WTC11 (cell line): ENCODE measurements at regions not wholly inside any gene's neighbourhood (a gene's known extent, or its start where the extent isn't known, plus 50 kb on each side); places are given as distances from the start of the nearest gene placed in this dataset.
"Not testable (repeated sequence)": the region's sequence is repeated elsewhere in the genome, so short reads cannot be mapped to it uniquely, and the experiment has no call there.

Experiments used
- ATAC-seq: fragments of 200-7000 bp; cut with Tn5 transposase; 2 replicates; pipeline ENCODE4 v1.10.0; 2021; ENCODE audit warnings: mild to moderate bottlenecking, moderate library complexity
- CTCF ChIA-PET: fragments of 300-600 bp; sonication (Branson Sonifier 250); formaldehyde crosslinking; loops from one replicate; lab custom pipeline; 2021; ENCODE audit warnings: antibody characterized with exemption; lab: Charles Lee
- POLR2A ChIA-PET: fragments of 350-600 bp; sonication (Branson Sonifier 250); formaldehyde crosslinking; loops from one replicate; lab custom pipeline; 2021; ENCODE audit warnings: antibody characterized with exemption; lab: Charles Lee
- DNase-seq: peaks from one replicate; pipeline ENCODE4 v3.0.0; 2021; ENCODE audit warnings: low spot score
- H3K27ac Mint-ChIP-seq: 2 replicates; pipeline ENCODE4 v1.8.0; 2021; ENCODE audit warnings: mixed read lengths
- H3K27me3 Mint-ChIP-seq: 2 replicates; pipeline ENCODE4 v1.8.0; 2021; ENCODE audit warnings: low read depth, mild to moderate bottlenecking, moderate library complexity, mixed read lengths
- H3K36me3 Mint-ChIP-seq: 2 replicates; pipeline ENCODE4 v1.8.0; 2021; ENCODE audit warnings: mixed read lengths
- H3K4me1 Mint-ChIP-seq: 2 replicates; pipeline ENCODE4 v1.8.0; 2022; ENCODE audit warnings: mixed read lengths
- H3K4me3 Mint-ChIP-seq: 2 replicates; pipeline ENCODE4 v1.8.0; 2021; ENCODE audit warnings: mild to moderate bottlenecking, moderate library complexity, mixed read lengths
- H3K9me3 Mint-ChIP-seq: 2 replicates; pipeline ENCODE4 v1.8.0; 2021; ENCODE audit warnings: mixed read lengths
- ATF1 ChIP-seq: sonication (generic); formaldehyde crosslinking; IDR thresholded peaks from 2 replicates; pipeline ENCODE4 v1.8.1; 2023; ENCODE audit warnings: mild to moderate bottlenecking, moderate library complexity, missing genetic modification reagents
- ATF3 ChIP-seq: sonication (generic); formaldehyde crosslinking; conservative IDR thresholded peaks from 2 replicates; pipeline ENCODE4 v1.8.1; 2022; ENCODE audit warnings: mild to moderate bottlenecking, missing genetic modification reagents
- CREB1 ChIP-seq: sonication (generic); formaldehyde crosslinking; IDR thresholded peaks from 2 replicates; pipeline ENCODE4 v1.8.0; 2023; ENCODE audit warnings: mild to moderate bottlenecking, missing genetic modification reagents
- CREM ChIP-seq: sonication (generic); formaldehyde crosslinking; IDR thresholded peaks from 2 replicates; pipeline ENCODE4 v1.8.1; 2022; ENCODE audit warnings: mild to moderate bottlenecking, missing genetic modification reagents, moderate library complexity
- E2F4 ChIP-seq: sonication (generic); formaldehyde crosslinking; IDR thresholded peaks from 2 replicates; pipeline ENCODE4 v1.8.1; 2022; ENCODE audit warnings: low read depth, mild to moderate bottlenecking, moderate library complexity, missing genetic modification reagents, borderline replicate concordance
- GABPB1 ChIP-seq: sonication (generic); formaldehyde crosslinking; IDR thresholded peaks from 2 replicates; pipeline ENCODE4 v1.8.1; 2023; ENCODE audit warnings: mild to moderate bottlenecking, missing genetic modification reagents
- GTF2I ChIP-seq: fragments of 250-450 bp; sonication (Bioruptor Pico); conservative IDR thresholded peaks from 2 replicates; pipeline ENCODE4 v1.4.0; 2021; ENCODE audit warnings: mild to moderate bottlenecking
- IRF2 ChIP-seq: sonication (generic); formaldehyde crosslinking; IDR thresholded peaks from 2 replicates; pipeline ENCODE4 v1.8.0; 2022; ENCODE audit warnings: low read depth, missing genetic modification reagents, borderline replicate concordance
- JUN ChIP-seq: sonication (generic); formaldehyde crosslinking; IDR thresholded peaks from 2 replicates; pipeline ENCODE4 v1.8.0; 2023; ENCODE audit warnings: mild to moderate bottlenecking, missing genetic modification reagents
- MAX ChIP-seq: sonication (generic); formaldehyde crosslinking; IDR thresholded peaks from 2 replicates; pipeline ENCODE4 v1.8.0; 2022; ENCODE audit warnings: mild to moderate bottlenecking, missing genetic modification reagents
- NR1H2 ChIP-seq: sonication (generic); formaldehyde crosslinking; IDR thresholded peaks from 2 replicates; pipeline ENCODE4 v1.9.0; 2021; ENCODE audit warnings: mild to moderate bottlenecking, moderate library complexity, missing genetic modification reagents
- RORB ChIP-seq: fragments of 250-450 bp; sonication (Bioruptor Pico); IDR thresholded peaks from 2 replicates; pipeline ENCODE4 v1.9.0; 2021; ENCODE audit warnings: mild to moderate bottlenecking
- SOX15 ChIP-seq: fragments of 250-450 bp; sonication (Bioruptor Pico); IDR thresholded peaks from 2 replicates; pipeline ENCODE4 v1.9.0; 2021; ENCODE audit warnings: mild to moderate bottlenecking
- ZBTB43 ChIP-seq: sonication (generic); formaldehyde crosslinking; IDR thresholded peaks from 2 replicates; pipeline ENCODE4 v1.8.1; 2023; ENCODE audit warnings: mild to moderate bottlenecking, missing genetic modification reagents
- ZNF232 ChIP-seq: sonication (generic); formaldehyde crosslinking; IDR thresholded peaks from 2 replicates; pipeline ENCODE4 v1.8.0; 2022; ENCODE audit warnings: mild to moderate bottlenecking, missing genetic modification reagents
- ZNF396 ChIP-seq: fragments of 250-450 bp; sonication (Bioruptor Pico); IDR thresholded peaks from 2 replicates; pipeline ENCODE4 v1.8.0; 2021; ENCODE audit warnings: mild to moderate bottlenecking, moderate library complexity, borderline replicate concordance
- ZNF416 ChIP-seq: fragments of 250-450 bp; sonication (Bioruptor Pico); IDR thresholded peaks from 2 replicates; pipeline ENCODE4 v1.9.0; 2021; ENCODE audit warnings: mild to moderate bottlenecking, inconsistent platforms
- TF ChIP-seq, protein P1 (sequence below): sonication (generic); formaldehyde crosslinking; IDR thresholded peaks from 2 replicates; pipeline ENCODE4 v1.8.0; 2023; ENCODE audit warnings: mild to moderate bottlenecking, missing genetic modification reagents
- TF ChIP-seq, protein P2 (sequence below): sonication (generic); formaldehyde crosslinking; IDR thresholded peaks from 2 replicates; pipeline ENCODE4 v1.8.0; 2022; ENCODE audit warnings: mild to moderate bottlenecking, missing genetic modification reagents
- TF ChIP-seq, protein P3 (sequence below): sonication (generic); formaldehyde crosslinking; IDR thresholded peaks from 2 replicates; pipeline ENCODE4 v1.8.1; 2023; ENCODE audit warnings: mild to moderate bottlenecking, missing genetic modification reagents
- TF ChIP-seq, protein P4 (sequence below): sonication (generic); formaldehyde crosslinking; IDR thresholded peaks from 2 replicates; pipeline ENCODE4 v1.8.0; 2022; ENCODE audit warnings: mild to moderate bottlenecking, missing genetic modification reagents

DNA sequence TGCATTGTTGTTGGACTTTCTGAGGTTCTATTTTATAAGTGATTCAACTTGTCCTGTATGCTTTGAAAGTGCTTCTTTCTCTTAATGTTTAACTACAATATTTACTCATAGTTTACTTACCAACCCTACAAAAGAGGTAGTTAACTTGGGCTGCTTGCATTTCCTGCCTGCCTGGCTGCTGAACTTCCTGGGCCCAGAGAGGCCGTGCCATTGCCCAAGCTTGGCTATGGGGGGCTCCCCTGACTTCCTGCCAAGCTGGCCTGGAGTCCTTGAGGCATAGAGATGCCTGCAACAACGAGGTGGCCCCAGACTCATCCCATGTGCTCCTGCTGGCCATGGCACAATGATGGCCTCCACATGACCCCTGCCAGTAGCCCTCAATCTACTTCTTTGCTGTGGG lies 361.6 kb upstream of the PLD5 start:
- ATAC-seq (no peak), DNase-seq (no peak)
- H3K27ac Mint-ChIP-seq, result no peak overlapping the region
- H3K9me3 Mint-ChIP-seq, result no peaks in the 10 kb centered on the region
- CTCF ChIA-PET, result no interaction called here
- H3K27me3 Mint-ChIP-seq, result peaks cover 3% of the 10 kb centered on the region; the same call in 1 of the 2 replicates
- TF ChIP-seq NR1H2 (CRISPR knock-in tag) (no peak), ATF1 (CRISPR knock-in tag) (no peak), ZNF232 (CRISPR knock-in tag) (no peak), CREB1 (CRISPR knock-in tag) (no peak), ZNF396 (CRISPR knock-in tag) (no peak), IRF2 (no peak), GTF2I (CRISPR knock-in tag) (no peak), RORB (CRISPR knock-in tag) (no peak), SOX15 (no peak), CREM (no peak), ZNF416 (CRISPR knock-in tag) (no peak), GABPB1 (CRISPR knock-in tag) (no peak), ZBTB43 (CRISPR knock-in tag) (no peak)
- TF ChIP-seq, protein P1, sequence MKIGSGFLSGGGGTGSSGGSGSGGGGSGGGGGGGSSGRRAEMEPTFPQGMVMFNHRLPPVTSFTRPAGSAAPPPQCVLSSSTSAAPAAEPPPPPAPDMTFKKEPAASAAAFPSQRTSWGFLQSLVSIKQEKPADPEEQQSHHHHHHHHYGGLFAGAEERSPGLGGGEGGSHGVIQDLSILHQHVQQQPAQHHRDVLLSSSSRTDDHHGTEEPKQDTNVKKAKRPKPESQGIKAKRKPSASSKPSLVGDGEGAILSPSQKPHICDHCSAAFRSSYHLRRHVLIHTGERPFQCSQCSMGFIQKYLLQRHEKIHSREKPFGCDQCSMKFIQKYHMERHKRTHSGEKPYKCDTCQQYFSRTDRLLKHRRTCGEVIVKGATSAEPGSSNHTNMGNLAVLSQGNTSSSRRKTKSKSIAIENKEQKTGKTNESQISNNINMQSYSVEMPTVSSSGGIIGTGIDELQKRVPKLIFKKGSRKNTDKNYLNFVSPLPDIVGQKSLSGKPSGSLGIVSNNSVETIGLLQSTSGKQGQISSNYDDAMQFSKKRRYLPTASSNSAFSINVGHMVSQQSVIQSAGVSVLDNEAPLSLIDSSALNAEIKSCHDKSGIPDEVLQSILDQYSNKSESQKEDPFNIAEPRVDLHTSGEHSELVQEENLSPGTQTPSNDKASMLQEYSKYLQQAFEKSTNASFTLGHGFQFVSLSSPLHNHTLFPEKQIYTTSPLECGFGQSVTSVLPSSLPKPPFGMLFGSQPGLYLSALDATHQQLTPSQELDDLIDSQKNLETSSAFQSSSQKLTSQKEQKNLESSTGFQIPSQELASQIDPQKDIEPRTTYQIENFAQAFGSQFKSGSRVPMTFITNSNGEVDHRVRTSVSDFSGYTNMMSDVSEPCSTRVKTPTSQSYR (CRISPR knock-in tag), result no peak
- H3K4me3 Mint-ChIP-seq, result no peak overlapping the region
- no peaks in the 10 kb centered on the region for H3K36me3 Mint-ChIP-seq
- POLR2A ChIA-PET, result no interaction called here
- H3K4me1 Mint-ChIP-seq, result peaks cover 19% of the 10 kb centered on the region

DNA sequence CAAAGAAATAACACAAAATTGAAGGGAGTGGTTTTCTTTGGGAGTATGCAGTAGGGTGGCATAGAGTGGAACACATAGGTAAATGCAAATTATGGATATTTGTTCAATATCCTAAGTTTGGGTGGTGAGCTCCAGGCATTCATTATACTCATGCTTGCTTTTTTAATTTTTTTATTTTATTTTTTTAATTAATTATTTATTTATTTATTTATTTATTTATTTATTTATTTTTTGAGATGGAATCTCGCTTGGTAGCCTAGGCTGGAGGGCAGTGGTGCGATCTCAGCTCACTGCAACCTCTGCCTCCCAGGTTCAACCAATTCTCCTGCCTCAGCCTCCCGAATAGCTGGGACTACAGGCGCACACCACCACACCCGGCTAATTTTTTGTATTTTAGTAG lies 355.5 kb upstream of the PLD5 start:
- POLR2A ChIA-PET, CTCF ChIA-PET, H3K4me3 Mint-ChIP-seq, H3K27ac Mint-ChIP-seq, DNase-seq, H3K9me3 Mint-ChIP-seq, ATAC-seq, H3K36me3 Mint-ChIP-seq, H3K4me1 Mint-ChIP-seq, H3K27me3 Mint-ChIP-seq: not testable (repeated sequence)

DNA sequence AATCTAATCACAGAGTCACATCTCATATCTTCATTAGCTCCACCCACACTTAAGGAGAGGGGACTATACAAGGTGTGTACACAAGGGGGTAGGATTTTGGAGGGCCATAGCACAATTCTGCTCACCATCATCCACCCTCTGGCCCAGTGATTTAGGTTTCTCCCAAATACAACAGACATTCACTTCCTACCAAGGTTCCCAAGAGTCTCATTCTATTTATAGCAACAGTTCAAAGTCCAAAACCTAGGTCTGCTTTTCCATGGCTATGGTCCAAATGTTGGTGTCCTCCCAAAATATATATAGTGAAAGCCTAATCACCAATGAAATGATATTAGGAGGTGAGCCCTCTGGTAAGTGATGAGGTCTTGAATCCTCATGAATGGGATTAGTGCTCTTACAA lies 353.2 kb upstream of the PLD5 start:
- no peaks in the 10 kb centered on the region for H3K4me1 Mint-ChIP-seq
- no peak overlapping the region for H3K27ac Mint-ChIP-seq
- no peak overlapping the region for H3K4me3 Mint-ChIP-seq
- no peaks in the 10 kb centered on the region for H3K9me3 Mint-ChIP-seq
- POLR2A ChIA-PET, result no interaction called here
- H3K36me3 Mint-ChIP-seq, result no peaks in the 10 kb centered on the region
- CTCF ChIA-PET, result no interaction called here
- no peaks in the 10 kb centered on the region for H3K27me3 Mint-ChIP-seq
- DNase-seq (no peak), ATAC-seq (no peak)
- no peak for TF ChIP-seq MAX
- TF ChIP-seq E2F4, result no peak
- TF ChIP-seq CREM, result no peak
- TF ChIP-seq, protein P2, sequence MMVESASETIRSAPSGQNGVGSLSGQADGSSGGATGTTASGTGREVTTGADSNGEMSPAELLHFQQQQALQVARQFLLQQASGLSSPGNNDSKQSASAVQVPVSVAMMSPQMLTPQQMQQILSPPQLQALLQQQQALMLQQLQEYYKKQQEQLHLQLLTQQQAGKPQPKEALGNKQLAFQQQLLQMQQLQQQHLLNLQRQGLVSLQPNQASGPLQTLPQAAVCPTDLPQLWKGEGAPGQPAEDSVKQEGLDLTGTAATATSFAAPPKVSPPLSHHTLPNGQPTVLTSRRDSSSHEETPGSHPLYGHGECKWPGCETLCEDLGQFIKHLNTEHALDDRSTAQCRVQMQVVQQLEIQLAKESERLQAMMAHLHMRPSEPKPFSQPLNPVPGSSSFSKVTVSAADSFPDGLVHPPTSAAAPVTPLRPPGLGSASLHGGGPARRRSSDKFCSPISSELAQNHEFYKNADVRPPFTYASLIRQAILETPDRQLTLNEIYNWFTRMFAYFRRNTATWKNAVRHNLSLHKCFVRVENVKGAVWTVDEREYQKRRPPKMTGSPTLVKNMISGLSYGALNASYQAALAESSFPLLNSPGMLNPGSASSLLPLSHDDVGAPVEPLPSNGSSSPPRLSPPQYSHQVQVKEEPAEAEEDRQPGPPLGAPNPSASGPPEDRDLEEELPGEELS, result no peak
- TF ChIP-seq JUN (CRISPR knock-in tag), result no peak
- TF ChIP-seq ATF3, result no peak
- TF ChIP-seq, protein P3, sequence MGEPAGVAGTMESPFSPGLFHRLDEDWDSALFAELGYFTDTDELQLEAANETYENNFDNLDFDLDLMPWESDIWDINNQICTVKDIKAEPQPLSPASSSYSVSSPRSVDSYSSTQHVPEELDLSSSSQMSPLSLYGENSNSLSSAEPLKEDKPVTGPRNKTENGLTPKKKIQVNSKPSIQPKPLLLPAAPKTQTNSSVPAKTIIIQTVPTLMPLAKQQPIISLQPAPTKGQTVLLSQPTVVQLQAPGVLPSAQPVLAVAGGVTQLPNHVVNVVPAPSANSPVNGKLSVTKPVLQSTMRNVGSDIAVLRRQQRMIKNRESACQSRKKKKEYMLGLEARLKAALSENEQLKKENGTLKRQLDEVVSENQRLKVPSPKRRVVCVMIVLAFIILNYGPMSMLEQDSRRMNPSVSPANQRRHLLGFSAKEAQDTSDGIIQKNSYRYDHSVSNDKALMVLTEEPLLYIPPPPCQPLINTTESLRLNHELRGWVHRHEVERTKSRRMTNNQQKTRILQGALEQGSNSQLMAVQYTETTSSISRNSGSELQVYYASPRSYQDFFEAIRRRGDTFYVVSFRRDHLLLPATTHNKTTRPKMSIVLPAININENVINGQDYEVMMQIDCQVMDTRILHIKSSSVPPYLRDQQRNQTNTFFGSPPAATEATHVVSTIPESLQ (CRISPR knock-in tag), result no peak
- TF ChIP-seq, protein P4, sequence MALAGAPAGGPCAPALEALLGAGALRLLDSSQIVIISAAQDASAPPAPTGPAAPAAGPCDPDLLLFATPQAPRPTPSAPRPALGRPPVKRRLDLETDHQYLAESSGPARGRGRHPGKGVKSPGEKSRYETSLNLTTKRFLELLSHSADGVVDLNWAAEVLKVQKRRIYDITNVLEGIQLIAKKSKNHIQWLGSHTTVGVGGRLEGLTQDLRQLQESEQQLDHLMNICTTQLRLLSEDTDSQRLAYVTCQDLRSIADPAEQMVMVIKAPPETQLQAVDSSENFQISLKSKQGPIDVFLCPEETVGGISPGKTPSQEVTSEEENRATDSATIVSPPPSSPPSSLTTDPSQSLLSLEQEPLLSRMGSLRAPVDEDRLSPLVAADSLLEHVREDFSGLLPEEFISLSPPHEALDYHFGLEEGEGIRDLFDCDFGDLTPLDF (CRISPR knock-in tag), result no peak
